NT2/D1 (cell line): ENCODE measurements at regions not wholly inside any gene's neighbourhood (a gene's known extent, or its start where the extent isn't known, plus 50 kb on each side); places are given as distances from the start of the nearest gene placed in this dataset.

Experiments
- YY1 ChIP-seq: IDR thresholded peaks from 2 replicates; pipeline ENCODE4 v1.6.1; 2011; ENCODE audit not compliant: insufficient read length, insufficient read depth
- ZNF274 ChIP-seq: IDR thresholded peaks from 2 replicates; pipeline ENCODE4 v1.6.1; 2011; ENCODE audit warnings: mild to moderate bottlenecking, low read depth, low read length

DNA sequence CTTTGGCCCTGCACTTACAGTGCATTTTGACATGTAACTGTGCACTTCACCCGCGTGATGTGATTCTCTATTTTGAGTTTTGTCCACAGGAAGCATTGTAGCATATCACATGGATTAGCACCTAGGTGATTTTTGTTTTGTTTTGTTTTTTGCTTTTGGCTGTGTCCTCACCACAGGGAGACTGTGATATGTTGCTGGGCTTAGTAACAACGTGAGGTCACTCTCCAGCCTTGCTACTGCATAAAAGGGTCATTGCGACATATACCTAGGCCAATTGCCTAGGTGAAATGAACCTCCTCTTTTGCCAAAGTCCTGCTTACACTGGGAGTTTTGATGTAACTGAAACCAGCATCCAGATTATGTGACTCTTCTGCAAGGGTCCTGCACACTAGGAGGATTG is 1152.9 kb upstream of the AMELY start:
- TF ChIP-seq YY1 (no peak), ZNF274 (no peak)
